Right renal pelvis (tissue), 4 donors: ENCODE measurements at regions not wholly inside any gene's neighbourhood (a gene's known extent, or its start where the extent isn't known, plus 50 kb on each side); places are given as distances from the start of the nearest gene placed in this dataset.

ENCODE experiments used
- DNase-seq, 4 donors: peaks; one replicate each; pipeline ENCODE4 v3.0.0-alpha.2; 2013; ENCODE audit warnings: low read depth in 4 of 4, low spot score in 3 of 4, missing footprints in 1 of 4

DNA sequence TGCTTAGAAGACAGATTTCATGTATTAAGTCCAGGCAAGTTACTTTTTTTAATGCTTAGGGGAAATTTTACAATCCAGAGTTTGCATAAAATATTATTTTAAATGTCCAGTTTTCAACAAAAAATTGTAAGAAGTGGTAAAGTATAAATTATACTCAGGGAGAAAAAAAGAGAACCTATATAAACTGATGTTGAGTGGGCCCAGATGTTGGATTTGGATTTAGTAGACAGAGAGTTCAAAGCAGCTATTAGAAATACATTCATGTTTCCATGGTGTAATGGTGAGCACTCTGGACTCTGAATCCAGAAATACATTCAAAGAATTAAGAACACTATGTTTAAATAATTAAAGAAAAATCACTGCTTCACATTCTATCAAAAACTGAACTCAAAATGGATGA lies 349.9 kb upstream of the ZNF507 start:
- no peak for DNase-seq

DNA sequence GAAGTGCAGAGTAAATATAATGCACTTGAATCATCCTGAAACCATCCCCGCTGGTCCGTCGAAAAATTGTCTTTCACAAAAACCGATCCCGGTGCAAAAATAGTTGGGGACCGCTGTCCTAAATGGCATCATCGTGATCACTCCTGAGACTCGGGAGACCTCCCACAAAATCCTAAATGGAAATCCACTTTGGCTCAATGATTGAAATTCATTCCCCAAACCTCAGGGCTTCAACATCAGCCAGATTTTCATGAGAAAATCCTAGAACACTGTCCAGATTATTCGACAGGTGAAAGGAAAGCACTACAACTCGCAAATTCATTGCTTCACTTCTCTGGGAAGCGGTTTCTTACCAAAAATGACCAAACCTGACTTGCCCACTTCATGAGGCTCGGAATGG lies 335.3 kb upstream of the ZNF507 start:
- no peak for DNase-seq

DNA sequence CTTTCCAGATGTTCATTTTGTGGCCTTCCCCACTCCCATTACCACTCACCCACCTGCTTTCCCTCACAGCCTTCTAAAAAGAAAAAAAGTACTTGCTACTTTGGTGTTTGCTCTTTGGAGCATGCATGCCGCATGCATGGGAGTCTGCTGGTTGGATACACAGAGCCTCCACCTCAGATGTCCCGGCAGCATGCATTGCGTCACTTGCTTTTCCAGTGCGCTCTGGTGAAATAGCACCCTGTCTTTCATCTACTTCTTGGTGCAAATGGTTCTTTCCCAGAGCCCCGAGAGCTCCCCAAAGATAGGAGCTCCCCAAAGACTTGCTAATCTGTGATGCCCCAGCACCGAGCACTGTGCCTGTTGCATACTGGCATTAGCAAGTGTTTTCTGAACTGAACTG lies 333.2 kb upstream of the ZNF507 start:
- DNase-seq: no peak

DNA sequence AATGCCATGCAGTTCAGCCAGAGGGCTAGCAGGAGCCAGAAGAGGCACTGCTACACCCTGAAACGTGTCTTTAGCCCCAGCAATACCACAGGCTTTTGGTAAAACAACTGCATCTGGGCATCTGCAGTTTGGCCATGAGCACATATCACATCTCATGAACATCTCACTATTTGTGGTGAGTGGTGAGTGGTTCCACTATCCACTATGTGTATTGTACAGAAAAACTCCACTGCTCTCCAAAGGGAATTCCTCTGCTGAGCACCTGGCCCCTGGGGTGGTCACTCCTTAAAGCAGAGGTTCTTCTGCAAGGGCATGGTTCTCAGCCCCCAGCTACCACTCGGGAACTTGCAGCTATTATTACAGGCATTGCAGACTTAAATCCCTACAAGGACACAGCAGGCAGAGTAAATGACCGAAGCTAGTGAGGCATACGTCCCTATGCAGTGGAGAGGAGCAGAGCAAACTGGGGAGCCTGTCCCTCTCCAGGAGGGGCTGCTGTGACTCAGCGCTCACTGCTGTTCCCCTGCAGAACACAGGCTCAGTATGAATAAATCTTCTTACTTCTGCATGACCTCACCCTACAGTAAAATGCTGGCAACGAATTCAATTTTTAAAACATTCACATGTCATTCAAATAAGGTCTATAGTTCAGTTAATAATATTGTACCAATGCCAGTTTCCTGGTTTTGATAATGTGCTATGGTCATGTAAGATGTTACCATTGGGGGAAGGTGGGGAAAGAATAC lies 332.4 kb upstream of the ZNF507 start:
- no peak for DNase-seq

DNA sequence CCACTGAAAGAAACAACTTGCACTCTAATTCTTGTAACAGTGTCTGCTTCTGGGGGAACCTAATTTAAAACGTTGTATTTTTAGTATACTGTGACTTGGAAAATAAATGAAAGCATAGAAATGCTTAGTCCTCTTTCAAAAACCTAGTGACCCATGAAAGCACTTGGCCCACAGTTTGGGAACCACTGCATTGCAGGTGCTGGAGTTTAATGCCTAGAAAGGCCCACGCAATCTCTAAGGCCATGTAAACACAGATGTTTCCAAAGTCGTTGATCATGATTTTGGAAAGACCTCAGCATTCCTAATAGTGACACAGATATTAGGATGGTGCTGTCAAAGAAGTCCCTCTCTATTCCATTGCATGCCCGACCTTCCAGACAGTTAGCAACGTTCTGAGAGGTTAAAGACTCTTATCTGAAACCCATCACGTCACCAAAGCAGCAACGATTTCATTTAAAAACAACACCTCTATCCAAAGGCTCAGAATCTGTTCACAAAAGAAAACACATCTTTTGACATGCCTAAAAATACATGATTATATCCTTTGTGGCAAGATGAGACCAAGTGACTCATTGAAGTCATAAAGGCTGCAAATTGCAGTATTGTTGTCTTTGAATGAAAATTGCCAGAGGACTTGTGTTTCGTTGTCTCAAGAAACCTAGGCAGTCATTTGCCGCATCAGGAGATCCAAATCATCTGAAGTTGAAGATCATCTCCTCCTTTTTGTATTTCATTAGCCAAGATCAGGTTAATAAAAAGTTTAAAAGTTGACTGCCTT lies 328.0 kb upstream of the ZNF507 start:
- DNase-seq: no peak

DNA sequence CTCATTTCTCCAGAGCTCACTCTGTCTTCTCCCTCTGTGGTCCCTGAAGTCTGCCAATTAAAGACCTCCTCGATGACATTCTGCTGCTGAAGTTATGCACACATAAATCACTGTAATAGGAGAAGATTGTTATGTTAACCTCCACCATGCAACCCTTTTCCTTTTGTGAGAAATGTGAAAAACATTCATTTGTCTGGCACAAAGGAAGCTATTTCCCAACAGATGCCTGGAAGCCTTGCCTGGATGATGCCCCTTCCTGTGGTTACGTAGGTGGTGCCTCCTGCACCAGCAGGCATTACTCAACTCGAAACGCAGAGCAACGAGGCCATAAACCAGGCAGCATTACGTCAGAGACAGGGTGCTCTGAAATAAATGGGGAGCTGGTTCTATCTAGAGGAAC lies 327.4 kb upstream of the ZNF507 start:
- peak in 1 of 4 donors; percentile 38 for DNase-seq

DNA sequence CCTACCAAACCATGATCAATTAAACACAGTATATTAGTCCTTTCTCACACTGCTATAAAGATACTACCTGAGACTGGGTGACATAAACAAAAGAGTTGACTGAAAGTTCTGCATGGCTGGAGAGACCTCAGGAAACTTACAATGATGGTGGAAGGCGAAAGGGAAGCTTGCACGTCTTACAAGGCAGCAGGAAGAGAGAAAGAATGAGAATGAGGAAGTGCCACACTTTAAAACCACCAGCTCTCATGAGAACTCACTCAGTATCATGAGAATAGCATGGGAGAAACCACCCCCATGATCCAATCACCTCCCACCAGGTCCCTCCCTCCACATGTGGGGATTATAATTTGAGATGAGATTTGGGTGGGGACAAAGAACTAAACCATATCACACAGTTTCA lies 324.9 kb upstream of the ZNF507 start:
- no peak for DNase-seq

DNA sequence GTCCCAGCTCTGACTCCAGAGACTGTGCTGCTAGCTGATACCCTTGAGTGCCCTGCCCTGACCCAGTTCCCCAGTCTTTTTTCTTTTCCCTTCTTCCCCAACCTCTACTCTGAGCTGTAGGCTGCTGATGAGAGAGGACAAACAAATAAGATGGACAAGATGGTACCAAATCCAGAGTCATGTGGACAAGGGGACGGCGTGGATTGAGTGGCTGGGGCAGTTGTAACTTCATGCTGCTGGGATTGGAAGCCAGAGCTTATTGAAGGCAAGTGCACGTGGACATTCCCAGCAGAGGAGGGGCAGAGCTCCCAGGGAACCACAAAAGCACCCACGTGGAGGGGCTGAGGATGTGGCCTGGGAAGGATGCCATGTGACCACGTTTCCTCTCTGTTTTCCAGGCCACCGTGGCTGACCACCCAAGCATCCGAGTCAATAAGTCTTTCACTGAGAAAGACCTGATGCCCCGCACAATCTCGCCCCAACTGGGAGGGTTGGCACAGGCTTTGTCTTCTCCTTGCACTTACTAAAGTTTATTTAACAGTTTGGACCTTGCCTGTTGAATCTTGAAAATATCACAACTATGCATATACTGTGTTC lies 323.3 kb upstream of the ZNF507 start:
- no peak for DNase-seq

DNA sequence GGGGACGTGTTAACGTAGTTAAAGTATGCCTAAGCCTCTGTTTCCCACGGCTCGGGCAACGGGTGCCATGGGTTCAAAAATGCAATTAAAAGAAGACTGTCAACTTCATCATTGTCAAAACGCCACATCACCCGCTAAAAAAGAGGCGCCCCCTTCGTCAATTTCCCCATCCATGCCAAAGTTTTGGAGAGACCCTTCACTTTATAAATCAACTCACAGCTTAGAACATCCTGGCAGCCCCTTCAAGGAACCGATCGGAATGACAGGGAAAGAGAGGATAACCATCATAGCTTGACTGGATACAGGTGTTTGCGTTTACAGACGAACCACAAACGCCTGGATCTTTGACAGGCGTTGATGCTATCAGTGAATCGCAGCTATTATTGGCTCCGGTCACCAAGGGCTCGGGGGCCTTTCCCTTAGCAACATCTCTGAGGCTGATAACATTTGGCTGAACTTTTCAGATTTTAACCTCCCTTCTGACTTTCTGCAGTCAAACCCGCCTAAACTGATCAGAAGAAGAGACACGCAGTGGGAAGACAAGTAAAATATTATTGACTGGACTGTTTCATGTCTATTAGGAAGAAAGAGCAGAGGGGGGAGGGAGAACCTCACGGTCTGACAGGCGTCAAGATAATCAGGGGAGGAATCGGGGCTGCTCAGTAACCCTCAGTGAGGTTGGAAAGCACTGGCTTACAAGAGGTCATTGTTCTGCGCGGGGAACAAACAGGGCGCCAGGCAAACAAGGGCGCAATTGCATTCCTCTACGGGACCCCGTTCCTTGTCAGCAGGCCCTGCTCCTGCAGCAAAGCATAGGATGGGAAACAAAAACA lies 322.5 kb upstream of the ZNF507 start:
- no peak for DNase-seq

DNA sequence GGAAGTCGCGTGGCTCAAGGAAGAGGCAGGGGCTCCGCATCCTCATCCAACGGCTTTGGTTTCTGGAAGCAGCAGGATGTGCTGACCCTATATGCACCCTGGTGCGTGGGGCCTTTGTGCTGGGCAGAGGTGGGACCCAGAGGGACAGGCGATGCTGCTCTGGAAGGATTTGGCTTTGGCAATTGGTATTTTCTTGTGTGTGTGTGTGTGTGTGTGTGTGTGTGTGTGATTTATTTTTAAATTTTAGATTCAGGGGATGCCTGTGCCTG lies 321.9 kb upstream of the ZNF507 start:
- DNase-seq: no peak

DNA sequence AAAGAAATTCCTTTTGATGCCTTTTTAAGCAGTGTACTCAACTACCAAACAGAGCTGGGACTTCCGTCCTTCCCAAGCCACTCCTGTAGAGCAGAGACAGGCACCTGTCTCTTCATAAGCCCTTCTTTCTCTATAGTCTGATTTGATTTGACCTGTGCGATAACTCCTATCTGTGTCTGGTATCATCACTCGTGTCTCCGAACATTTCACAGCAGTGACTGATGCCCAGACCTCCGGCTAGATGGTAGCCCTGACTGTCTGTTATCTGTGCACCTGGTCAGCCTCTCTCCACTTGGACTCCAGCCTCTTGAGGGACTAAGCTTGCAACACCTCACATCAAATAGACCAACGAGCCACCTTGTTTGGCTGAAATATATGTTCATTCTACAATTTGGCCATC lies 316.2 kb upstream of the ZNF507 start:
- no peak for DNase-seq

DNA sequence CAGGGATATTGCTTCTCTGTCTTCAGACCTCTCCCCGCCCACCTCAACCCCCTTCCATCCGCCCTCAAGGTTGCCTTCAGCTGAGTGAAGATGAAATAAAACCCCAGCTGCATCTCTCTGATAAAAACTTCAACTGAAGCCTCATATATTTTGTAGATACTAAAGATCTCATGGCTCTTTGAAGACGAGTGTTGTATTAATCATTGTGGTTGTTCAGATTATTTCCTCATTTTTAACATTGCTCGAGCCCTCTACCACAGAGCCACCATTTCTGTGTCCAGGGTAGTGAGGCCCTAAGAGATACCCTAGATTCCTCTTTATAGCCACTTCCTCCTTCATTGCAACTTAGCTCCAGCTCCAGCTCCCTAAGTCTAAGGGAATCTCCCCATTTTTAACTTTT lies 312.8 kb upstream of the ZNF507 start:
- no peak for DNase-seq

DNA sequence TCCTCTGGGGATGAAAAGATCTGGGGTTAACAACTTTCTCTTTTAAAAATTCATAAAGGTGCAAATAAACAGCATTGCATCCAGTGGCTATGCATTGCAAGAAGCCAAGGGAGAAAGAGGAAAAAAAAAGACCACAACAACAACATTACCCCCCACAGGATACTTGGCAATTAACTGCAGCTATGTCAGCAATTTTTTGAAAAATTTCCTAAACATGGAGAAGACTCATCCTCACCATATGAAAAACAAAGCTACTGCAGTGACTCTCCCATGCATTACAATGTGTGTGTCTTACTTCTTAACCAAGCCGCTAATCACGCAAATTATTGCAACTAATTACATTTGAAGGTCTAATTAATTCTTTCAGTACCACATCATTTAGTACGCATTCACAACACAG lies 309.8 kb upstream of the ZNF507 start:
- DNase-seq: no peak

DNA sequence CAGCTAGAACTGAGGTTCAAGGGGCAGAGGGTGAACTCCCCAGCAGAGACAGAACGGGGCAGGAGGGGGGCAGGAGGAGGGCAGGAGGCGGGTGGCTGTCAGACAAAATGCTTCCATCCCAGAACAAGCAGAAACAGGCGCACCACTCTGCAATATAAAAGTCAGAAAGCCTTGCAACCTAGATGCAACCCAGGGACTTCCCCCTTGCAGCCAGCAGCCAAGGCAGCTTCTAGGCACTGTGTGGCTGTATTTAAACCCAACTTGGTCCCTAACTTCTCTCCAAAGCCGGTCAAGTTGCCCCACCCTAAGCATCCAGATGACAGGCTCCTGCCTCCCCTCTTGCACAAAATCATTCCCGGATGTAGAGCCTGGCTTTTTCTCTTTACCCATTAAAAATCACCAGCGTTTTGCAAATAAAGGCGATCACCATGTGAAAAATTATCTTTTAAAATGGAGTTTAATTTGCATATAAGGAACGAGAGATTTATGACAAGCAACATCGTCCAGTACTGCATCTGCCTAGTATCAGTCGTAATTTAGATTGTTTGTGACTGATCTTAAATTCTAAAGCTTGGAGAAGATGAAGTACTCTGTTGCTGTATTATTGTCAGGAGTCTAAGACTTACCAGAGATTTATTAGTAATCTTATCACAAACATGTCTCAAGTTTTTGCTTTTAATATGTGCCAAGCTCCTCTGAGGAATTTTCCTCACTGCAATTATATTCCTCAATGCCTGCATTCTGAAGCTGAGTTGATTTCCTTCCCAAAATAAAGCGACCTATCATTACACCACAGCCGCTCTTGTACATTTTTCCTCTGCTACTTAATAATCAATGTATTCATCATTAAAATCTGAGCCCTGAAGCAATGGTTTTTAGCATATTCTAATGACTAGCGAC lies 307.1 kb upstream of the ZNF507 start:
- no peak for DNase-seq

DNA sequence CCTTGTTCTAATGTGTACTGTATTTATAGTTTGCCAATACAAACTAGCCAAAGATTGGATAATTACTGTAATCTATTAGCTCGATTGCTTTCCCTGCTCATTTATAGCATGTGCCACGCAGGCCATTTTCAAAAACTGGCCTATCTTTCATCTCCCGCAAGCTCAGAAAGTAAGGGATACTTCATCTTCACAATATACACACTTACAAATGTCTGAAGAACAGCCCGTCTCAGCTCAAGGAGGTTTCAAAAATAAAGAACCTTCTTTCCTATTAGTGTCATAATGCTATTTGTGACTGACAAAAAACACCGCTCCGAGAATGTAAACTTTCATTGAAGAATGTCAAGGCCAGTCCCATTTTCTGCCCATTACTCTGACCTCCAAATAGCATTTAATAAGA lies 306.4 kb upstream of the ZNF507 start:
- no peak for DNase-seq

DNA sequence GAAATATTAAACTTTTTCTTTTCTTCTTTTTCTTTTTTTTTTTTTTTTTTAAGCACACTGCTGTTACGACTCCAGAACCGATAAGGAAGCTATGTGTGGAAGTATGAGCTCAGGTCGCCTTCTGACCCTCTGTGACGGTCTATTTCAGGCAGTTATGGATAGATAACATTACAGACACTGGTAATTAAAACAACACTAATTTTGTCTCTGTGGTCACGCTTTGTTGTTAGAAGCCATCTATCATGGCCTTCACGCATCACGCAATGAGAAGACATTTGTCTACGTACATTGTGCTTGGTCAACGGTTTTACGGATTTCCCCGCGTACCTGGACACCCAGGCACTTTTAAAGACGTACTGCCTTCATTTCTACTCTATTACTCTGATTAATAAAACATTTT lies 306.0 kb upstream of the ZNF507 start:
- DNase-seq: no peak

DNA sequence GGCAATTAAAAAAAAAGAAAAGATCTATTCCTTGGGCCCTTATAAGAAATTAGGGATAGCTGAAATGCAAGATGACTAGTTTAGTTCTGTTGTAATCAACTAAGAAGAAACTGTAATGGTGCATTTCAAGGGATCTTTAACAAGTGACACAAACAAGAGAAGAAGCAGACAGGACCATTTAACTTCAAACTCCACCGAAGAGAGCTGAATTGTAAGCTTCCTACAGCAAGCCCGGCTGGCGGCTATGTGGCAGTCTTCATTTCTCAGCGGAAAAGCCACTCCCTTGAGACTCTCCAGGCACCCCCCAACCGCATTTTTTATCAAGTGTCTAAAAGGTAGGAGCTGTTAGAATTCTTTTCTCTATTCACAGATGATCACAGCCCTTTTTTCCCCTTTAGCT lies 305.2 kb upstream of the ZNF507 start:
- no peak for DNase-seq

DNA sequence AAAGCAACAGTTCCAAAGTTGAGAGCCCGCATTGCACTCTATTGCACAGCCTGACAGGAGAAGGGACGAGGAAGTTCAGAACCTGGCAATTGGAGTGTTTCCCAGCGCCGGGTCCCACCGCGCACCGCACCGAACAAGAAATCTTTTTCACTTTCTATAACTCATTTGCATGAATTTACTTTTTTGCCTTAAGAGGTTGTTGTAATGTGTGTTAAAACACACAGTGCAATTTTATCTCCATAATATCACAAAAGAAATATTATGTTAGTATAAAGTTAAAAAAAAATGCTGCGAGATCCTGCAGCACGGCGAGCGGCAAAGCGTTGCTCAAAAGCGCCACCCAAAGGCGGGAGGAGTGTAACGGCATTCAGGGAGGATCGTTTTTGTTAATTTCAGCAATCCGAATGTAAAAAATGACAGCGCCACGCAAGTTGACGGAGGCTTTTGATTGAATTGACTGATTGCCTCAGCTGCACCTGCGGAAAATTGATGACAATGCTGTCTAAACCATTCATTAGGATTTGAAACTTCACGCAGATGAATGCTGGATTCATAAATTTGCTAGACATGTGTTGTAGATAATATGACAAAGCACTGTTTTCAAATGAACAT lies 303.6 kb upstream of the ZNF507 start:
- peak in 3 of 4 donors; percentile 44 to 57 (median 48) for DNase-seq

DNA sequence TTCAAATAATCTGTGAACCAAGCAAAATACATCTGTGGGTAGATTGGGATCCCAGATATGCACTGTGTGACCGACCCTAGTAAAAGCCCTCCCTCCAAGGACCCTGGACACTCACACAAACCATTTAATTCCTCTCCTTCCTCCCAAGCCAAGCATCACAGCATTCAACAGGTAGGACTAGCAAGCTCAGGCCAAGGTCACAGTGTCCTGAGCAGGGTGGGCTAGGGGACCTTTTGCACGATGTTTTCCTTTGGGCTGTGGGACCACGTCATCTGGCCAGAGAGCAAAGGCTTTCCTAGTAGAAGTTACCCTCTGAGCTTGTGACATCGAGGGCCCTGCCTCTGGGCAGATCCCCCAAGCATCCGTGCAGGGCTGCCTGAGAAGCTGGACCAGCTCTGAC lies 297.6 kb upstream of the ZNF507 start:
- DNase-seq: no peak

DNA sequence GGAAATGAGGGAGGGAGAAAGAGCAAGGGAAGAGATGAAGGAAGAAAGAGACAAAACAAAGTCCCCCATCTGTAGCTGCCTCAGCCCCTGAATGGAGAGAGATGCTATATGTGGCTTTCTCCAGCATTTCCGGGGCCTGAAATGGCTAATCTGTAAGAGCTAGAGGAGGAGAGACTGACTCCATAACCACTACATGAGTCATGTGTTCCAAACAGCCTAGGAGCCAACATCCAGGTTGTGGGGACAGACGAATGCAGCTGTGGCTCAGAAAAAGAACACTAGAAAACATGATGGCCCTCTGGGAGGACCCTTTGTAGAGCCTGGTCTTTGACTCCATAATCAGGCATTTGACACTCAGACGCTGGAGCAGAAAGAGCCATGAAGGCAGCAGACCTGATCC lies 292.0 kb upstream of the ZNF507 start:
- DNase-seq: no peak
